Natural killer cell (primary cell): ENCODE measurements at regions not wholly inside any gene's neighbourhood (a gene's known extent, or its start where the extent isn't known, plus 50 kb on each side); places are given as distances from the start of the nearest gene placed in this dataset.

Source experiments
- ATAC-seq, 3 donors: fragments of 150-1000 bp in 2 of 3; fragments of 200-7000 bp in 1 of 3; cut with Tn5 transposase; 1 replicate in 1 of 3; 2 replicates in 2 of 3; pipeline ENCODE4 v1.10.0; 2021; ENCODE audit warnings: mild to moderate bottlenecking in 2 of 3, moderate library complexity in 2 of 3
- DNase-seq, 2 donors: peaks; one replicate each; pipeline versions ENCODE4 v3.0.0 to v3.0.0-alpha.2; 2013 to 2021; ENCODE audit warnings: mixed read lengths in 1 of 2
- H3K27ac ChIP-seq: one replicate; pipeline ENCODE4 v1.5.1; 2013; ENCODE audit warnings: mild to moderate bottlenecking, low read length
- H3K27me3 ChIP-seq: one replicate; pipeline ENCODE4 v1.6.1; 2013; ENCODE audit warnings: low read length; ENCODE audit not compliant: control insufficient read depth, insufficient read depth
- H3K36me3 ChIP-seq: one replicate; pipeline ENCODE4 v1.6.1; 2013; ENCODE audit warnings: low read length; ENCODE audit not compliant: control insufficient read depth, insufficient read depth
- H3K4me1 ChIP-seq: one replicate; pipeline ENCODE4 v1.6.1; 2013; ENCODE audit warnings: low read length; ENCODE audit not compliant: control insufficient read depth, insufficient read depth
- H3K4me3 ChIP-seq: one replicate; pipeline ENCODE4 v1.5.1; 2013; ENCODE audit warnings: low read length
- H3K9me3 ChIP-seq: one replicate; pipeline ENCODE4 v1.6.1; 2013; ENCODE audit warnings: low read length; ENCODE audit not compliant: control insufficient read depth, insufficient read depth
- H3K27ac Mint-ChIP-seq, 2 donors: one replicate each; pipeline ENCODE4 v1.8.0; 2022; ENCODE audit warnings: mild to moderate bottlenecking in 2 of 2, mixed read lengths in 2 of 2, moderate library complexity in 1 of 2
- H3K27me3 Mint-ChIP-seq, 2 donors: one replicate each; pipeline ENCODE4 v1.8.0; 2022; ENCODE audit warnings: low read depth in 2 of 2, mixed read lengths in 2 of 2
- H3K36me3 Mint-ChIP-seq: one replicate; pipeline ENCODE4 v1.8.0; 2022; ENCODE audit warnings: mixed read lengths
- H3K4me1 Mint-ChIP-seq, 2 donors: one replicate each; pipeline ENCODE4 v1.8.0; 2022; ENCODE audit warnings: mixed read lengths in 2 of 2
- H3K4me3 Mint-ChIP-seq: one replicate; pipeline ENCODE4 v1.8.0; 2022; ENCODE audit warnings: mild to moderate bottlenecking, moderate library complexity, mixed read lengths
- H3K9me3 Mint-ChIP-seq, 2 donors: one replicate each; pipeline ENCODE4 v1.8.0; 2022; ENCODE audit warnings: mixed read lengths in 2 of 2
- WGBS: methylation state at CpG from one replicate; pipeline ENCODE4 v1.1.7; 2013; ENCODE audit warnings: missing lambda C conversion rate; ENCODE audit not compliant: insufficient coverage; 5-methylcytosine and 5-hydroxymethylcytosine counted together
- intact Hi-C: fragments of 100-400 bp; cut with micrococcal nuclease; formaldehyde crosslinking; loops from one replicate; pipeline ENCODE4 v1.14.2; 2022
- TF ChIP-seq, protein P1 (sequence below): fragments of 200-600 bp; IDR thresholded peaks from one replicate; pipeline ENCODE4 v1.8.0; 2022; ENCODE audit warnings: antibody characterized with exemption

DNA sequence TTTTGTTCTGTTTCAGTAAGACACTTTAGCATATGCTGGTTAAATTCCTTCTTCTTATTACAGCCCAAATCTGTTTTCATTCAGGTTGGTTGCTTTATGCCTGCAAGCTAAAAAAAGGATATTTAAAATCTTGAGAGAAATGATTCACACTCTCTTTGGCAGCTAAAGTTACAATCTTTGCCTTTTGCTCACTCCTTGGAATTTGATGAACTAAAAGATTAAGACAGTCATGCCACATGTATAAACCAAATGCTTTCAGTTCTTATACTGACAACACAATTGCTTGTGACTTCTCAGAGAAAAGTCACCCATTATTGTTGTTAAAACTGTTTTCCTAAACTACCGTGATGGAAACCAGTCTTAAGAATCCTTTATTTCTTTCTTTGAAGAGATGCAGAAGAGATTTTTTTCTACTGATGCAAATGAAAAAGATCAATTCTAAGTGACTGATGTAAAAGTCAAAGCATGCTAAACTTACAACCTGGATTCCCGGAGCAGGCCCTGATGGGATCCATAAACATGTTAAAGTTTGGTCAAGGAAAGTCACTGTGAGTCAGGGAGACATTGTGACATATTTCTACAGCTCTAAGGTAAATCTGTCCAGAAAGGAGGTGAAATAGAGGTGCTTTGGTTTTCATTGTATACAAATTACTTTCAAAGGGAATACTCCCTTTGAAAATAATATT lies 144.2 kb upstream of the CDH10 start:
- Histone ChIP-seq H3K4me3 (no peak overlapping the region), H3K4me1 (no peaks in the 10 kb centered on the region), H3K27me3 (no peaks in the 10 kb centered on the region), H3K36me3 (no peaks in the 10 kb centered on the region), H3K27ac (no peak overlapping the region), H3K9me3 (no peaks in the 10 kb centered on the region)
- intact Hi-C loops, result no loop called here
- H3K9me3 Mint-ChIP-seq, result peaks cover 16 to 36% of the 10 kb centered on the region in 2 donors
- no peak for DNase-seq
- TF ChIP-seq, protein P1, sequence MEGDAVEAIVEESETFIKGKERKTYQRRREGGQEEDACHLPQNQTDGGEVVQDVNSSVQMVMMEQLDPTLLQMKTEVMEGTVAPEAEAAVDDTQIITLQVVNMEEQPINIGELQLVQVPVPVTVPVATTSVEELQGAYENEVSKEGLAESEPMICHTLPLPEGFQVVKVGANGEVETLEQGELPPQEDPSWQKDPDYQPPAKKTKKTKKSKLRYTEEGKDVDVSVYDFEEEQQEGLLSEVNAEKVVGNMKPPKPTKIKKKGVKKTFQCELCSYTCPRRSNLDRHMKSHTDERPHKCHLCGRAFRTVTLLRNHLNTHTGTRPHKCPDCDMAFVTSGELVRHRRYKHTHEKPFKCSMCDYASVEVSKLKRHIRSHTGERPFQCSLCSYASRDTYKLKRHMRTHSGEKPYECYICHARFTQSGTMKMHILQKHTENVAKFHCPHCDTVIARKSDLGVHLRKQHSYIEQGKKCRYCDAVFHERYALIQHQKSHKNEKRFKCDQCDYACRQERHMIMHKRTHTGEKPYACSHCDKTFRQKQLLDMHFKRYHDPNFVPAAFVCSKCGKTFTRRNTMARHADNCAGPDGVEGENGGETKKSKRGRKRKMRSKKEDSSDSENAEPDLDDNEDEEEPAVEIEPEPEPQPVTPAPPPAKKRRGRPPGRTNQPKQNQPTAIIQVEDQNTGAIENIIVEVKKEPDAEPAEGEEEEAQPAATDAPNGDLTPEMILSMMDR, result no peak
- peaks cover 8% of the 10 kb centered on the region for H3K36me3 Mint-ChIP-seq
- H3K4me1 Mint-ChIP-seq, result no peaks in the 10 kb centered on the region
- no peak overlapping the region for H3K4me3 Mint-ChIP-seq
- ATAC-seq, result no peak
- H3K27me3 Mint-ChIP-seq, result no peaks in the 10 kb centered on the region
- 56% methylated on average over 1 of the region's 2 CpGs for WGBS
- no peak overlapping the region for H3K27ac Mint-ChIP-seq

- peaks cover 13% of the 10 kb centered on the region for H3K36me3 Mint-ChIP-seq
- H3K27ac Mint-ChIP-seq, result no peak overlapping the region
Observed at GRCh38 chr5:24786108-24786507, 141.3 kb upstream of the CDH10 start.

GRCh38 chr5:24783596-24783995 lies 138.8 kb upstream of the CDH10 start:
- no peaks in the 10 kb centered on the region for H3K27me3 Mint-ChIP-seq
- no peaks in the 10 kb centered on the region for H3K36me3 ChIP-seq
- no peak overlapping the region for H3K4me3 ChIP-seq
- H3K4me1 ChIP-seq, result no peaks in the 10 kb centered on the region
- no peak overlapping the region for H3K27ac Mint-ChIP-seq
- TF ChIP-seq, protein P1, result no peak
- peaks cover 8 to 28% of the 10 kb centered on the region in 2 donors for H3K9me3 Mint-ChIP-seq
- H3K4me1 Mint-ChIP-seq, result no peaks in the 10 kb centered on the region
- intact Hi-C loops, result no loop called here
- peaks cover 13% of the 10 kb centered on the region for H3K36me3 Mint-ChIP-seq
- H3K9me3 ChIP-seq, result no peaks in the 10 kb centered on the region
- H3K4me3 Mint-ChIP-seq, result no peak overlapping the region
- H3K27ac ChIP-seq, result no peak overlapping the region
- ATAC-seq (no peak), DNase-seq (no peak)
- no peaks in the 10 kb centered on the region for H3K27me3 ChIP-seq

More at GRCh38 chr5:24786108-24786507, 141.3 kb upstream of the CDH10 start:
- ATAC-seq (no peak), DNase-seq (no peak)
- no peak overlapping the region for H3K4me3 Mint-ChIP-seq
- intact Hi-C loops, result no loop called here
- Histone ChIP-seq H3K4me3 (no peak overlapping the region), H3K4me1 (no peaks in the 10 kb centered on the region), H3K9me3 (no peaks in the 10 kb centered on the region), H3K36me3 (no peaks in the 10 kb centered on the region), H3K27ac (no peak overlapping the region), H3K27me3 (no peaks in the 10 kb centered on the region)
- TF ChIP-seq, protein P1, result no peak
- no peaks in the 10 kb centered on the region for H3K27me3 Mint-ChIP-seq
- no peaks in the 10 kb centered on the region for H3K4me1 Mint-ChIP-seq
- WGBS, result 91% methylated on average over 3 of the region's 4 CpGs
- peaks cover 8 to 24% of the 10 kb centered on the region in 2 donors for H3K9me3 Mint-ChIP-seq

DNA sequence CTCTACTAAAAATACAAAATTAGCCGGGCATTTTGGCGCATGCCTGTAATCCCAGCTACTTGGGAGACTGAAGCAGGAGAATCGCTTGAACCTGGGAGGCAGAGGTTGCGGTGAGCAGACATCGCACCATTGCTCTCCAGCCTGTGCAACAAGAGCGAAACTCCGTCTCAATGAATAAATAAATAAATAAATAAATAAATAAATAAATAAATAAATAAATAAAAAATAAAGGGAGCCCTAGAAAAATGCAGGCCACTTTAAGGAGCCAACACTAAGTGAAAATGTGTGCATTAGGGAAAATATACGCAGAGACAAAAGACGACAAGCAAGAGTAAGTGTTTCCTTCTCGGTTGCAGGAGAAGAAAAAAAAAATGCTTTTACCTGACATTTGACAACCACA lies 132.6 kb upstream of the CDH10 start:
- Histone ChIP-seq H3K4me1 (no peaks in the 10 kb centered on the region), H3K27ac (no peak overlapping the region), H3K9me3 (no peaks in the 10 kb centered on the region), H3K36me3 (no peaks in the 10 kb centered on the region), H3K27me3 (no peaks in the 10 kb centered on the region), H3K4me3 (no peak overlapping the region)
- intact Hi-C loops, result no loop called here
- no peaks in the 10 kb centered on the region for H3K27me3 Mint-ChIP-seq
- TF ChIP-seq, protein P1, result no peak
- ATAC-seq, result no peak
- WGBS, result 93% methylated on average over 8 of the region's 10 CpGs
- H3K9me3 Mint-ChIP-seq, result peaks cover 19 to 37% of the 10 kb centered on the region in 2 donors
- H3K4me3 Mint-ChIP-seq, result no peak overlapping the region
- no peaks in the 10 kb centered on the region for H3K4me1 Mint-ChIP-seq
- no peak for DNase-seq
- peaks cover 8% of the 10 kb centered on the region for H3K36me3 Mint-ChIP-seq
- H3K27ac Mint-ChIP-seq, result no peak overlapping the region
